Subcutaneous abdominal adipose tissue (tissue), 5 donors: ENCODE measurements at regions not wholly inside any gene's neighbourhood (a gene's known extent, or its start where the extent isn't known, plus 50 kb on each side); places are given as distances from the start of the nearest gene placed in this dataset.
"Not testable (repeated sequence)": the region's sequence is repeated elsewhere in the genome, so short reads cannot be mapped to it uniquely, and the experiment has no call there.

Experiments
- H3K27ac ChIP-seq: one replicate; pipeline ENCODE4 v1.7.0; 2013; ENCODE audit warnings: low read depth, mild to moderate bottlenecking, inconsistent platforms, low read length, moderate library complexity
- H3K27me3 ChIP-seq, 5 donors: one replicate each; pipeline ENCODE4 v1.7.0; 2013; ENCODE audit warnings: low read length in 5 of 5, inconsistent platforms in 1 of 5; ENCODE audit not compliant: control insufficient read depth in 5 of 5, insufficient read depth in 4 of 5
- H3K36me3 ChIP-seq, 5 donors: one replicate each; pipeline ENCODE4 v1.7.0; 2013; ENCODE audit warnings: low read length in 5 of 5; ENCODE audit not compliant: control insufficient read depth in 5 of 5, insufficient read depth in 5 of 5
- H3K4me1 ChIP-seq, 5 donors: one replicate each; pipeline ENCODE4 v1.7.0; 2013; ENCODE audit warnings: low read length in 5 of 5, mild to moderate bottlenecking in 3 of 5, moderate library complexity in 1 of 5; ENCODE audit not compliant: control insufficient read depth in 5 of 5, insufficient read depth in 5 of 5
- H3K4me3 ChIP-seq, 5 donors: one replicate each; pipeline ENCODE4 v1.7.0; 2013; ENCODE audit warnings: low read length in 5 of 5, low read depth in 1 of 5
- H3K9ac ChIP-seq, 5 donors: one replicate each; pipeline ENCODE4 v1.7.0; 2013; ENCODE audit warnings: low read length in 5 of 5, mild to moderate bottlenecking in 4 of 5, moderate library complexity in 3 of 5
- H3K9me3 ChIP-seq, 5 donors: one replicate each; pipeline ENCODE4 v1.7.0; 2013; ENCODE audit warnings: low read length in 5 of 5; ENCODE audit not compliant: control insufficient read depth in 5 of 5
- donor health status: healthy.
- donor health status: healthy.
- donor health status: healthy.
- donor health status: healthy.
- donor health status: healthy.

- H3K27ac ChIP-seq, H3K36me3 ChIP-seq, H3K9ac ChIP-seq, H3K9me3 ChIP-seq, H3K27me3 ChIP-seq, H3K4me1 ChIP-seq, H3K4me3 ChIP-seq: not testable (repeated sequence)
These were observed 587.9 kb upstream of the SLC8A1 start for GRCh38 chr2:41039750-41040149.

DNA sequence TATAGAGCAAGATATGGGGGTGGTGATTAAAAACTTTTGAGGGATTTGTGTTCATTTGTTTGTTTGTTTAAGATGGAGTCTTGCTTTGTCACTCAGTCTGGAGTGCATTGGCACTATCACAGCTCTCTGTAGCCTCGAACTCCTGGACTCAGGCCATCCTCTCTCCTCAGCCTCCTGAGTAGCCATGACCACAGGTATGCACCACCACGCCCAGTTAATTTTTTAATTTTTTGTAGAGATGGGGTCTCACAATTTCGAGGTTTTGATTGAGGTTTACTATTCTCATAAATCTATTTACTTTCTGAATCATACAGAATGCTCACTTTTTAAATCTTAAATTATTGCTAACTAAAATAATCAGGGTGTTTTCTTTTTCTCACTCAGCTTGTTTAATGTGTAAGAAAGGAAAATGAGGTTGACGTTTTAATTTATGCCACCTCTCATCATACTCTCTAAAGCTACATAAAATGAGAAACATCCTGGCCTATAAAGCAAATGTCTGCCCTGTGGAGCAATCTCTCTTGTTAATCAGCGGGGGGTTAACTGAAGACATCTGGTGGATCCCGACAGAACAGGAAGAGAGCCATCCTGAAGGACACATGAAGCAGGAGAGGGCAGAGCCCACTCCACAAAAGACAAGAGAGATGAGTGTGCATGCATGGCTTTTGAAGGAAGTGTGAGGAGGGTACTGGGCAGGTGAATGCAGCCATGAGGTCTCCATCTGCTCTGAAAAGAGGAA lies 589.1 kb upstream of the SLC8A1 start:
- H3K36me3 ChIP-seq: no peaks in the 10 kb centered on the region
- no peaks in the 10 kb centered on the region for H3K4me1 ChIP-seq
- no peak overlapping the region for H3K4me3 ChIP-seq
- no peak overlapping the region for H3K9ac ChIP-seq
- no peak overlapping the region for H3K27ac ChIP-seq
- H3K9me3 ChIP-seq: no peaks in the 10 kb centered on the region
- H3K27me3 ChIP-seq: no peaks in the 10 kb centered on the region

GRCh38 chr2:41042343-41042742 lies 590.5 kb upstream of the SLC8A1 start:
- Histone ChIP-seq H3K4me1 (no peaks in the 10 kb centered on the region), H3K27me3 (no peaks in the 10 kb centered on the region), H3K4me3 (no peak overlapping the region), H3K9me3 (no peaks in the 10 kb centered on the region), H3K9ac (no peak overlapping the region), H3K36me3 (no peaks in the 10 kb centered on the region), H3K27ac (no peak overlapping the region)

GRCh38 chr2:41061356-41061755 lies 609.5 kb upstream of the SLC8A1 start:
- Histone ChIP-seq H3K4me1 (no peaks in the 10 kb centered on the region), H3K36me3 (no peaks in the 10 kb centered on the region), H3K27me3 (no peaks in the 10 kb centered on the region)

DNA sequence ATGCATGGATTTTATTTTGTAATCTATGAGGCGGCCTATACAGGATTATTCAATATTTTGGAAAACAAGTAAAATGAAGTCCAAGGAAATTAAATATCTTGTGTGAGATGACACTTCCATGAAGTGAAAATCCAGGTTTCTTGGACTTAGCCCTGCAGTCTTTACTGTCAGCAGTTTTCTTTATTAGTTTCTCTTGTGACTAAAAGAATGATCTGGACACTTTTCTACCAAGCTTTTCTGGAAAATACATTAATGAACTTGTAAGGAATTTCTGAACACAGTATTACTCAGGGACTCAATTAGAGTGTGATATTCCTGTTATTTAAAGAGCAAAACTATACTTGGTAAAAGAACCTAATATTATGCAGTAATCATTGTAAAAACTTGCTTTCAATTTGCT lies 610.4 kb upstream of the SLC8A1 start:
- no peak overlapping the region for H3K4me3 ChIP-seq
- H3K9ac ChIP-seq: no peak overlapping the region
- no peaks in the 10 kb centered on the region for H3K36me3 ChIP-seq
- H3K27ac ChIP-seq: no peak overlapping the region
- no peaks in the 10 kb centered on the region for H3K27me3 ChIP-seq
- H3K4me1 ChIP-seq: no peaks in the 10 kb centered on the region
- H3K9me3 ChIP-seq: peaks cover 0 to under 1% (median 0%) of the 10 kb centered on the region in 5 donors

More at GRCh38 chr2:41061356-41061755, 609.5 kb upstream of the SLC8A1 start:
- Histone ChIP-seq H3K9ac (no peak overlapping the region), H3K27ac (no peak overlapping the region), H3K9me3 (peaks cover 0 to 4% (median 0%) of the 10 kb centered on the region in 5 donors), H3K4me3 (no peak overlapping the region)

DNA sequence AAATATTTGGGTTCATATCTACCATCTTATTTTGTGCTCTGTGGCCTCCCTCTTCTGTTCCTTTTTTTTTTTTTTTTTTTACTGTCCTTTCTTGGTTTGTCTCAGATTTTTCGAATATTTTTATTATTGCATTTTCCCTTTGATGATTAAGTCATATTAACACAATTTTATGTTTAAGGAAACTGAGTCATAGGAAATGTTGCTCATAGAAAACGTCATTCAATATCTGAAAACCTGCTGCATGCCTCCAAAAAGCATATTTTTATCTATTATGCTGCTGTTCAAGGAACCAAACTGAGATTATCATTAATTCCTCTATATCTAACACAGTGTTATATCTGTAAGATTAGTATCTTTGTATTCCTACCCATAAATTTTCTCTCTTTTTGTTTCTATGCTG lies 614.3 kb upstream of the SLC8A1 start:
- no peaks in the 10 kb centered on the region for H3K4me1 ChIP-seq

GRCh38 chr2:41068740-41069139 lies 616.9 kb upstream of the SLC8A1 start:
- no peaks in the 10 kb centered on the region for H3K36me3 ChIP-seq
- no peak overlapping the region for H3K9ac ChIP-seq
- no peaks in the 10 kb centered on the region for H3K9me3 ChIP-seq
- H3K4me1 ChIP-seq: no peaks in the 10 kb centered on the region
- no peaks in the 10 kb centered on the region for H3K27me3 ChIP-seq
- no peak overlapping the region for H3K4me3 ChIP-seq
- no peak overlapping the region for H3K27ac ChIP-seq

More for the DNA sequence above, 614.3 kb upstream of the SLC8A1 start:
- Histone ChIP-seq H3K27me3 (no peaks in the 10 kb centered on the region), H3K4me3 (no peak overlapping the region), H3K36me3 (no peaks in the 10 kb centered on the region), H3K9me3 (no peaks in the 10 kb centered on the region), H3K9ac (no peak overlapping the region), H3K27ac (no peak overlapping the region)

DNA sequence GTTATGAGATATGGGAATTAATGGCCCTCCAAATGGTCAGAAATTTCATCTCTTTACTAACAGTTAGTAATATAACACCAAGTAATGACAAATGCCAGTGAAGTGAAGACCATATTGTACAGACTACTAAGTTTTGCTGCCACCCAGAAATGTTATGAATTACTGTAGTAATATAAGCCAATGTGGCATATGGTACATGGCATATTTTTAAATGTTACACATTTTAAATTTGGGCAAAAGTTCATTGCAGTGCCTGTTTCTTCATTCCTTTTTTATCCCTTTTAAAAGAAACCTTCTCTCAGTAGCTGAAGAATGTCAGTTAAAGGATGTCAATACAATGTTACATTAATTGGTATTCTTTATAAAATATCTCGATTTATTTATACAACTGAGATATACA lies 626.5 kb upstream of the SLC8A1 start:
- Histone ChIP-seq H3K27me3 (no peaks in the 10 kb centered on the region), H3K4me3 (no peak overlapping the region), H3K27ac (no peak overlapping the region), H3K36me3 (peaks cover 0 to 3% (median 0%) of the 10 kb centered on the region in 5 donors), H3K9ac (no peak overlapping the region), H3K9me3 (peaks cover 0 to 2% (median 0%) of the 10 kb centered on the region in 5 donors), H3K4me1 (no peaks in the 10 kb centered on the region)

GRCh38 chr2:41079011-41079410 lies 627.1 kb upstream of the SLC8A1 start:
- no peaks in the 10 kb centered on the region for H3K27me3 ChIP-seq
- no peak overlapping the region for H3K27ac ChIP-seq
- H3K4me1 ChIP-seq: no peaks in the 10 kb centered on the region
- peaks cover 0 to 3% (median 0%) of the 10 kb centered on the region in 5 donors for H3K36me3 ChIP-seq
- H3K9me3 ChIP-seq: peaks cover 0 to 2% (median 0%) of the 10 kb centered on the region in 5 donors
- H3K9ac ChIP-seq: no peak overlapping the region
- H3K4me3 ChIP-seq: no peak overlapping the region

DNA sequence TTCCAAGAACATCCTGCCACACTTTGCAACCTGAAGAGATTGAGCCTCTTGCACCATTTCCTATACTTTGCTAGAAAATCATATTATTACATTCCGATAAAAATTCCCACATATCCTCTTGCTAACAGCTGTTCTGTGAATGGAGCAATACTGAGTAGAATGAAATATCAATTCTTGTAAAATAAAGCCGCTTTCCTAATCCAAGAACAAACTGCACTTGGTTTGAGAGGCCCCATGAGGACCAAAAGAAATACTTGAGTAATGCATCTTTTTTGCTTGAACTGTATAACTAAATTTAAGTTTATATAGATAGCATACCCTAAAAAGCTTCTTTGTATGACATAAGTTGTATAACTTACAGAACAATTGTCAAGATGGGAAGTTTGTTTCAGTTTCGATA lies 632.4 kb upstream of the SLC8A1 start:
- H3K4me1 ChIP-seq: no peaks in the 10 kb centered on the region
- no peak overlapping the region for H3K9ac ChIP-seq
- H3K27ac ChIP-seq: no peak overlapping the region
- H3K4me3 ChIP-seq: no peak overlapping the region
- no peaks in the 10 kb centered on the region for H3K36me3 ChIP-seq
- peaks cover 0 to 2% (median 0%) of the 10 kb centered on the region in 5 donors for H3K9me3 ChIP-seq
- H3K27me3 ChIP-seq: no peaks in the 10 kb centered on the region
